Adipose tissue (tissue), 3 donors: ENCODE measurements at regions not wholly inside any gene's neighbourhood (a gene's known extent, or its start where the extent isn't known, plus 50 kb on each side); places are given as distances from the start of the nearest gene placed in this dataset.

Experiments
- H3K27ac ChIP-seq: one replicate; pipeline ENCODE4 v1.5.1; 2013; ENCODE audit warnings: low read depth, low read length
- WGBS, 3 donors: extraction: QIAGEN DNeasy Blood & Tissue Kit; methylation state at CpG; one replicate each; pipeline ENCODE4 v1.1.7; 2013; 5-methylcytosine and 5-hydroxymethylcytosine counted together
- donor health status: healthy with polysubstance abuse.
- donor health status: Bipolar disorder and iron deficiency.
- donor health status: healthy.

- no peak overlapping the region for H3K27ac ChIP-seq
These were observed 128.2 kb upstream of the HAAO start for GRCh38 chr2:42920446-42921146.

GRCh38 chr2:42918671-42919318 lies 126.4 kb upstream of the HAAO start:
- no peak overlapping the region for H3K27ac ChIP-seq
- 65 to 85% (median 74%) methylated on average over 9 of the region's 9 CpGs for WGBS, 3 donors

More at GRCh38 chr2:42920446-42921146, 128.2 kb upstream of the HAAO start:
- WGBS, 3 donors: 89 to 93% (median 91%) methylated on average over 14 to 15 of the region's 15 CpGs

- 88 to 91% (median 90%) methylated on average over 13 of the region's 13 CpGs for WGBS, 3 donors
- no peak overlapping the region for H3K27ac ChIP-seq
These were observed 125.7 kb upstream of the HAAO start for GRCh38 chr2:42918041-42918440.

GRCh38 chr2:42917425-42917927 lies 125.1 kb upstream of the HAAO start:
- 33 to 83% (median 37%) methylated on average over 10 of the region's 10 CpGs for WGBS, 3 donors
- H3K27ac ChIP-seq: no peak overlapping the region

GRCh38 chr2:42916324-42916723 lies 123.9 kb upstream of the HAAO start:
- WGBS, 3 donors: 73 to 89% (median 82%) methylated on average over 7 of the region's 7 CpGs
- H3K27ac ChIP-seq: no peak overlapping the region

- WGBS, 3 donors: 56 to 78% (median 77%) methylated on average over 1 of the region's 1 CpG
- H3K27ac ChIP-seq: no peak overlapping the region
These were observed 122.5 kb upstream of the HAAO start for GRCh38 chr2:42914860-42915259.

GRCh38 chr2:42914314-42914713 lies 121.9 kb upstream of the HAAO start:
- no peak overlapping the region for H3K27ac ChIP-seq
- WGBS, 3 donors: 63 to 81% (median 70%) methylated on average over 8 of the region's 8 CpGs

GRCh38 chr2:42913280-42913878 lies 121.0 kb upstream of the HAAO start:
- H3K27ac ChIP-seq: no peak overlapping the region

GRCh38 chr2:42910645-42911405 lies 118.4 kb upstream of the HAAO start:
- no peak overlapping the region for H3K27ac ChIP-seq
- 62 to 95% (median 90%) methylated on average over 3 of the region's 3 CpGs for WGBS, 3 donors

More at GRCh38 chr2:42913280-42913878, 121.0 kb upstream of the HAAO start:
- WGBS, 3 donors: 19 to 68% (median 34%) methylated on average over 2 of the region's 2 CpGs

GRCh38 chr2:42909966-42910365 lies 117.6 kb upstream of the HAAO start:
- no peak overlapping the region for H3K27ac ChIP-seq
- 89 to 95% (median 89%) methylated on average over 7 of the region's 7 CpGs for WGBS, 3 donors

- no peak overlapping the region for H3K27ac ChIP-seq
- 72 to 77% (median 75%) methylated on average over 6 of the region's 6 CpGs for whole genome bisulfite sequencing, 3 donors
These were observed 116.3 kb upstream of the HAAO start for GRCh38 chr2:42908518-42909200.

GRCh38 chr2:42907835-42908234 lies 115.5 kb upstream of the HAAO start:
- WGBS, 3 donors: 68 to 81% (median 76%) methylated on average over 1 of the region's 1 CpG
- H3K27ac ChIP-seq: no peak overlapping the region

GRCh38 chr2:42906557-42907411 lies 114.4 kb upstream of the HAAO start:
- WGBS, 3 donors: 16 to 48% (median 17%) methylated on average over 15 of the region's 15 CpGs
- H3K27ac ChIP-seq: no peak overlapping the region

GRCh38 chr2:42906111-42906556 lies 113.8 kb upstream of the HAAO start:
- H3K27ac ChIP-seq: no peak overlapping the region
- WGBS, 3 donors: 15 to 58% (median 19%) methylated on average over 4 of the region's 4 CpGs

- 24 to 58% (median 26%) methylated on average over 25 of the region's 25 CpGs for WGBS, 3 donors
- no peak overlapping the region for H3K27ac ChIP-seq
These were observed 113.1 kb upstream of the HAAO start for GRCh38 chr2:42905341-42906110.

- WGBS, 3 donors: 86 to 94% (median 91%) methylated on average over 3 of the region's 3 CpGs
- no peak overlapping the region for H3K27ac ChIP-seq
These were observed 112.1 kb upstream of the HAAO start for GRCh38 chr2:42904576-42904876.
